NCI-H2029 treated with DMSO at 0.1 percent for 48 hours (cell line): ENCODE measurements at regions not wholly inside any gene's neighbourhood (a gene's known extent, or its start where the extent isn't known, plus 50 kb on each side); places are given as distances from the start of the nearest gene placed in this dataset.

Experiments used
- DNase-seq: peaks from one replicate; lab custom pipeline; 2025; lab: John Stamatoyannopoulos, UW

DNA sequence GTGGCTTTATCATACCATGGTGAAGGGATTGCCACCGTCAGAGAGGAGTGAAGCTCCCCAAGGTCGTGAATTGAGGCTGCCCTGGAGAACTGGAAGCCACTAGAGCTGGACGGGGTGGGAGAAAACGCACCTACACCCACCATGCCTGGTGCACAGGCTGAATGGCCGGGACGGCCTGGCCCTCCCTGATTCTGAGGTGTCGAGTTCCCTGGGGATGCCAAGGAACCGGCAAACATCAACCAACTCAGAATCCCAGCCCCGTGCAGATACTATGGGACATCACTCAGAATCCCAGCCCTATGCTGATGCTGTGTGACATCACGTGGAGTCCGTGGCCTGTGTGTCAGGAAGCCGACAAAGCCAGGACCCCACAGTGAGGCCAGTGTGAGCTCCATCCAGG lies 650.0 kb downstream of the BRD1 start:
- DNase-seq: no peak

DNA sequence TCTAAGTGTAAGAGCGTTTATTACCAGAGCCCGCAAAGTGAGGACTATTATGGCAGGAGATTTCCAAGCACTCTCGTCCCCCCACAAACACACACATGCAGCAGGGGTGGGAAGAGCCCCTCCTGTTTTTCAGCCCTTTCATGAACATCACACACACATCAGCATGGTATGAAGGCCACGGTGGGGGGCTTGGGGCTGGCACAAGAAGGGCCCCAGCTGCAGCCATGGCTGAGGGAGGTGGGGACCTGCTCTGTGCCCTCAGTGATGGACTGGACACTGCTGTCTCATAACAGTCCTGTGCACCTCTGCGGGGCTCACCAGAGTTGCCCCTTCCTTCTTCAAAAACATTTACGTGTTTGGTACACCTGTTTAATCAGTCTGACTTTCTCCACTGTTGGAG lies 650.7 kb downstream of the BRD1 start:
- no peak for DNase-seq

DNA sequence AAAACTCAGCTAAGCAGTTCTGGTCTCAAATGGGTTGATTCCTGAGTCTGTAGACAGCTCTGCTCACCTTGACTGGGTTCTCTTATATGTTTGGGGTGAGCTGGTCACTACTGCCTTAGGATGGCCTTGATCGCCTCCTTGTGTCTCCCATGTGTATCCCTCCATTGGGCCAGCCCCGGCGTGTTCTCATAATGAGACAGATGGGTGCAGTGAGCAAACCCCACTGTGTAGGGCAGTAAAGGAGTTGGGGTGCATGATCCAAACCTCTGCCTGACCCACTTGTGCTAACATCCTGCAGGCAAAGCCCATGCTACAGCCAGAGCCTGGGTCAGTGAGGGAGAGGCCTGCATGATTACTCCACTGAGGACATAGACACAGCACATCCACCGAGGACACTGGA lies 657.6 kb downstream of the BRD1 start:
- no peak for DNase-seq

DNA sequence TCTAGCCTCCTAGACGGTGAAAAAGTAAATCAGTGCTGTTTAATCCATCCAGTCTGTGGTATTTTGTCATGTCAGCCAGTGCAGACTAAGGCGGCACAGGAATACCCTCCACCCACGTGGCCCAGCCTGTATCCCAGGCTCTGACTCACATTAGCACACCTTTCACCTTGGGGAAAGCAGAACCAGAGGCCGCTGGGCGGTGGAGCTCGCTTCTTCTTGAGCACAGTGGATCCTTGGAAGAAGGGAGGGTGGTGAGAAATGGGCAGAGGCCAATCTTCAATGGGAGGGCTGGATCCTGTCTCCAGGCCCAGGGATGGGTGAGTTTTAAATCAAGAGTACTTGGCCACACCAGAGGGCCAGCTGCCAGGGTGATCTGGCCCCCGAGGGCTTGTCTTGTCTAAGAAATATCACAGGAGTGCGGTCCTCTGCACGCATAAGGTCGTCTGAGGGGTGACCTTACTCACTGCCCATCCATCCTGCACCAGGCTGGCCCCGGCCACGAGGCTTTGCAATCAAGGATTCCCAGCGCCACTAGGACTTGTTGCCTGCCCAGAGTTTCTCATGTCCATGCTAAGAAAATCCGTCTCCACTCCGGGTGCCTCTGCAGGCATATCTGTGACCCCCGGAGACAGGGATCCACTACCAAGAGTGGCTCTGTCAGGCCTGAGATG lies 658.5 kb downstream of the BRD1 start:
- no peak for DNase-seq

DNA sequence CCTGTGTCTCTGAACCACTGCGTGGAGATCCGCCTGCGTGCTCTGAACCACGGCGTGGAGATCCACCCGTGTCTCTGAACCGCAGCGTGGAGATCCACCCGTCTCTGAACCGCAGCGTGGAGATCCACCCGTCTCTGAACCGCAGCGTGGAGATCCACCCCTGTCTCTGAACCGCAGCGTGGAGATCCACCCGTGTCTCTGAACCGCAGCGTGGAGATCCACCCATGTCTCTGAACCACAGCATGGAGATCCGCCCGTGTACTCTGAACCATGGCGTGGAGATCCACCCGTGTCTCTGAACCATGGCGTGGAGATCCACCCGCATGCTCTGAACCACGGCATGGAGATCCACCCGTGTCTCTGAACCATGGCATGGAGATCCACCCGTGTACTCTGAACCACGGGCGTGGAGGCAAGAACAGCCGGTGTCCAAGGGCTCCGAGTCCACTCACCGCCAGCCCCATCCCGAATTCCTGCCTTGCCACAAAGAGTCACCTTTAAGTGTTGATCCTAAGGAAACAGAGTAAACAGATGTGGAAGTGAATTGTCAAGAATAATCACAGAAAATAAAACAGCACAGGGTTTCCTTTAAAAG lies 659.4 kb downstream of the BRD1 start:
- DNase-seq: no peak

DNA sequence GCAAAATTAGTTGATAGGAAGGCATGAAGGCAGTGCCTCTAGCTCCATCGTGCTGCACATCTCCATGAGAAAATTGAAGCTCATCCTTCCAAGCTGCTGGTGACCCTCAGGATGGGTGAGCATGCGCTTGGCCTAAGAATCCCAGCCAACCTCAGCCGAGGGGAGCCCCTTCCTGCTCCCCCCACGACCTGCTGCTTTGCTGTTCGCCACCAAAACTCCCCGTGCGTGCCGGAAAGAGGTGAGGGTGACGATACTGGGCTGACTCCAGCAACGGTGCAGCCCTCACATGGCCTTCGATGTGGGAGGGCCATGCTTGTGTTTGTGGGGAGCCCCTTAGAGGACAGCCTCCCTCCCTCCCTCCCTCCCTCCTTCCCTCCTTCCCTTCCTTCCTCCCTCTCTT lies 660.9 kb downstream of the BRD1 start:
- no peak for DNase-seq

DNA sequence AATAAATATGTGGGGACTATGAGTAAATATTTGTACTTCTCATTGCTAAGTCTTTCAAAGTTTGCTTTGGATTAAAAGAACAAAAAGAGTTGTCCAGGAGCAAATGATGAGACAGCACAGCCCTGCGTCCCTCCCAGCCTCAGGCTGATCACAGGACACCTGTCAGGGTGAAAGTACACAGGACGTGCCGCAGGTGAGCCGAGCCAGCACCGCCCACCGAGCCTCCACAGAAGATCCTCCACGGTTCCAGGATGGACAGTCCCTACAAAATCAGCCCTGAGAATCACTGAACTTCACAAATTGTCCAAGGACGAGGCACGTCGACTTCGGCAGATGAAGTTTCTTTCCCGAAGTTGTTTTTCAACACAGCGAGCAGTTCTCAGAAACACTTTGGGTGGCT lies 661.5 kb downstream of the BRD1 start:
- DNase-seq: no peak

DNA sequence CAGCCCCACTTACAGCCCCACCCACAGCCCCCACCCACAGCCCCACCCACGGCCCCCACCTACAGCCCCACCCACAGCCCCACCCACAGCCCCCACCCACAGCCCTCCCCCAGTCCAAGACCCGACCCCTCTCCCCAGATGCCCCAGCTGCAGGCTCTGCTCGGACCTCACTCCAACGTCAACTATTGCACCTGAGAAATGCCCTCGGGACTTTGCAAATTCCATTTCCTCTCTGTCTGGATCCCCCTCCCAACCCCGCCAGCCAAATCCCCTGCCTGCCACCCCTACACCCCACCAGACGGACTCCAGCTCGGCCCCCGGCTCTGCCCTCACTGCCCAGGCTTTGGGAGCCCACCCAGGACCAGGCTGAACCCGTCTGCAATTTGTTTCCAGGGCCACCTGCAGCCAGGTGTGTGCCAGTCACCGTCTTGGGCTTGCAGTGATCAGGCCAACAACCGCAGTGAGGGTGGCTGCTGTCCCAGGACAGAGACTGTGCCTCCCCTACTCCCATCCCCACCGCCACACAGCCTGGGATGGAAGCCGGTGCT lies 662.8 kb downstream of the BRD1 start:
- DNase-seq: no peak

DNA sequence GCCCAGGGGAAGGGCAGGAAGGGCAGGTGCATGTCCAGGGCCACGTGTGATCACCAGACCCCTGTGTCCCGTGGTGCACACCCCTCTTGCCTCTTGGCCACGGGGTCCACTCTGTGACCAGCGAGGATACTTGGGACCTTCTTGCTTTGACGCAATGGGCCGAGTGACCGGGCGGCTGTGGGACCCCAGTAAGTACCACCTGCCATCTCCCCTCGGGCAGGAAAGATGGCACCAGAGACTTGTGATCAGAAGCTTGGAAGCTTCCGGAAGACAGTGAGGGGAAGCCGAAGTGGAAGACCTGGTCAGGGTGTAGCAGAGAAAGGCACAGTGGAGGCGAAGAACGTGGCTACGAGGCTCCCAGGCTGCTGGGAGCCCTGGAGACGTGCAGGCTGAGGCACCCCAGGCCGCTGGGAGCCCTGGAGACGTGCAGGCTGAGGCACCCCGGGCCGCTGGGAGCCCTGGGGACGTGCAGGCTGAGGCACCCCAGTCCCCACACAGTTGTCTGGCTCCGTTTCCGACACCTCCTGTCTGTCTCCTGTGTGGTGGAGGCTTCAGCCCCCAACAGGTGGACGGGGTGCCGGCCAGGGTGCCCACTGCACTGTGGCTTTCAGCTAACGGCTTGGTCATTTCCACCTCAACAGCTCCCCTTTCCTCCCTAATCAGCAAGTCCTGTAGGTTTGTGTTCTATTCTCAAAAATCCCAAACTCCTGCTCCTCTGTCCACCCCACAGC lies 663.5 kb downstream of the BRD1 start:
- no peak for DNase-seq

DNA sequence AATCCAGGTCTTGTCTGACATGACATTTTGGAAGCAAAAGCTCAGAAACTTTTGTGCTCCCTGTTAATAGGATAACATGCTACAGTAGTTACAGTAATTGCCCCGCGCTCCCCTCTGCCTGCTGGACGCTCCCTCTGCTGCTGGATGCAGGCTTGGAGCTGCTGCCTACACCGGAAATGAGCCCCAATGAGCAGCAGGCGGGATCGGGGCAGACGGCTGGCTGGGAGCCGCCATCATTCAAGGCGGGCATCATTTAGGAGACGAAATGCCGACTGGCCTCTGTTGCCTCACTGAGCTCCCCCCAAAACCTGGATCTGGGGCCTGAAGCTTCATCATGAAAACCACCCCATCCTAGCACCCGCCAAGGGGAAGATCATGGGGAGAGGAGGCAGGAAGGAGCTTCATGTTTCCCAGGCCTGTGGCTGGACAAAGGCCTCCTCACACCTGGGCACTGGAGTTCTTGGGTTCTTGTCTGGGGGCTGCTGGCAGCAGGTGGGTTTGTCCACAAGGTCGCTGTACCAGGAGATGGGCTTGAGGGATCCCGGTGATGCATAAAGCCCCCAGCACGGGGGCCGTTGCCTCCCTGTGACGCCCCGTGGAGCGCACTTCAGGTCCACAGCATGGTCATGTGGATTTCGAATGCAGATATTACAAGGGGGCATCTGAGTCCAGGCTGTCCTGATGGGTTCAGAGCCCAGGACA lies 664.3 kb downstream of the BRD1 start:
- no peak for DNase-seq

DNA sequence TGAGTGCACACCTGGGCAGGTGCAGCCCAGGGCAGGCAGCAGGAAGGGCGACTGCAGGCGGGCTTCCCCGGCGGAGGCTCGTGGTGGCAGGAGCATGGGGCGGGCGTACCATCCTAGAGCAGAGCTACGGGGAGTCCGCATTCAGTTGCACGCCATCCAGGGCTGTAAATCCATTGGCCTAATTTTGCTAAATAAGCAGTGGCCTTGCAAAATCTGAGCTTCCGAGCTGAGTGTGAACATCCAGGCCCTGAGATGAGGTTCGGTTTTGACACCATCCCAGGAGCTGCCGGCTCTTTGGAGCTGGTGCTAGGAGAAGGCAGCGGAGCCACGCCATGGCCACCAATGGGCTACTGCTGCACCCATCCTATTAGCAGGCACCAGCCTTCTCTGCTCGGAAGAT lies 664.8 kb downstream of the BRD1 start:
- DNase-seq: no peak

DNA sequence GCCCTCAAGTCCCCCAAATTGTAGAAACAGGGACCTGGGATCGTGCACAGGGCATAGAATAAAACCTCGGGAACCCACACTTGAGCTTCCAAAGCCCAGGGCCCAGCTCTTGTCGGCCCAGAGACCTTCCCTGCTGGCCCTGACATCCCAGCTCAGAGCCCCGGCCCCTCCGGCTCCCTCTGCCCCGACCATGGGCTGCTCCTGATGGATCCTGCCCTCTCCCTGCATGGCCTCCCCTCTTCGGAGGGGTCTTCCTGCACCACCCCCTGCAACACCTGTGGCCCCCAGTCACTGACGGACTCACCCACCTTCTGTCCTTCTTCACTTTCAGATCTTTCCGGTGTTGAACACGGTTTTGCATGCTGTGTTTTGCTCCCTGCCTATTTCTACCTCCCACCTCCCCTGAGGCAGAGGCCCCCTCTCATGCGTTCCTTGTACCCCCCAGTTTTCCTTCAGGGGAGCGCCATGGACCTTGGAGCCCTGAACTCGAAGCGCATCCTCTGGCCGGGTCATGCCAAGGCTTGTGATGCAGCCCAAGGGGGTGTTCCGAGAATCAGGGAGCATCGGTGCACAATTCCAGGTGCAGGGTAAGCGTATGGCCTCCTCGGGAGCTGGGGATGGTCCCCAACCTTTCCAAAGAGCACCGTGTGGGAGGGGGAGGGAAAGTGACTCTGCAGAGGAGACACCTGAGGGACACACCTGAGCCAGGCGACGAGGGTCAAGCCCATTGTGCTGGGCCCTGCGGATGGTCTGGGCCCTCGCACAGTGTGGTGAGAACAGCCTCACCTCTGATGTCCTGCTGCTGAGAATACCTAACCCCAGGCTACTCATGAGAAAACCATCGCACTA lies 666.4 kb downstream of the BRD1 start:
- DNase-seq: no peak

DNA sequence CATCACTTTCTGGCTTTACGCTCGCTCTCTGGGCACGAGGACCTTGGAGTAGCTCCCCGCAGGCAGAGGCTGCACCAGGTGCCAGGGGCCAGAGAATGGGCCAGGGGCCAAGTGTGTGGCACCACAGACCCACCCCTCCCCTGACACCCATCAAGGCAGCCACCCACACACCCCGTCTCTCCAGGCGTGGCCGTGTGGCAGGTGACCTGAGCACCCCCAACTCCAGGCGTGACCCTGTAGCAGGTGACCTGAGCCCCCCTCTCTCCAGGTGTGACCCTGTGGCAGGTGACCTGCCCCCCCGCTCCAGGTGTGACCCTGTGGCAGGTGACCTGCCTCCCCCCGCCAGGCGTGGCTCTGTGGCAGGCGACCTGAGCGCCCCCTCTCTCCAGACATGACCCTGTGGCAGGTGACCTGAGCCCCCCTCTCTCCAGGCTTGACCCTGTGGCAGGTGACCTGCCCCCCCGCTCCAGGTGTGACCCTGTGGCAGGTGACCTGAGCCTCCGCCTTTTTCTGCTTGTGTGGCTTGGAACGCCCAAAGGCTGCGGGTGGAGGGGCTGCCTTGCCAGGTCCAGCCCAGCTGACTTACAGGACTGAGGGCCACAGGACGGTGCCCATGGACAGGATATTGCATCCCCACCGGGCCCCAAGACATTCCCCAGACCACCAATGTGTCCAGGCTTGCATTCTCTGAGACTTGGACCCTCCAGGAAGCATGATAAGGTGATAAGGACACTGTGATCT lies 667.2 kb downstream of the BRD1 start:
- DNase-seq: no peak

DNA sequence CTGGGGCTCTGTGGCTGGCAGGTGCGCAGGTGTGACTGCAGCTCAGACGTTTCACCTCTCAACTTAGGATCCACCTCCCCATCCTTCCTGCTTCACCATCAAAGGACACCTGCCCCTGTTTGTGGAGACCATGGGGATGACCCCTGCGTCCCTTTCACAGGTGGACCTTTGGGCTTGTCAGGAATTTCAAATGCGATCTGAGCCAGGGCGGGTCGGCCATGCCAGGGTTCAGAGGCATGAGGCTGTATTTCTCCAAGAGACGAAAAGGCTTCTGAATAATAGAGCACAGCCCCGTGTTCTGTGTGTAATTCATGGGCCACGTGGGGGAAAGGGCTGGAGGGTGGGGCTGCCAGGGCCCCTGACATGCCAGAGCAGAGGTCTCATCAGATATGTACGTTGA lies 668.0 kb downstream of the BRD1 start:
- DNase-seq: no peak

DNA sequence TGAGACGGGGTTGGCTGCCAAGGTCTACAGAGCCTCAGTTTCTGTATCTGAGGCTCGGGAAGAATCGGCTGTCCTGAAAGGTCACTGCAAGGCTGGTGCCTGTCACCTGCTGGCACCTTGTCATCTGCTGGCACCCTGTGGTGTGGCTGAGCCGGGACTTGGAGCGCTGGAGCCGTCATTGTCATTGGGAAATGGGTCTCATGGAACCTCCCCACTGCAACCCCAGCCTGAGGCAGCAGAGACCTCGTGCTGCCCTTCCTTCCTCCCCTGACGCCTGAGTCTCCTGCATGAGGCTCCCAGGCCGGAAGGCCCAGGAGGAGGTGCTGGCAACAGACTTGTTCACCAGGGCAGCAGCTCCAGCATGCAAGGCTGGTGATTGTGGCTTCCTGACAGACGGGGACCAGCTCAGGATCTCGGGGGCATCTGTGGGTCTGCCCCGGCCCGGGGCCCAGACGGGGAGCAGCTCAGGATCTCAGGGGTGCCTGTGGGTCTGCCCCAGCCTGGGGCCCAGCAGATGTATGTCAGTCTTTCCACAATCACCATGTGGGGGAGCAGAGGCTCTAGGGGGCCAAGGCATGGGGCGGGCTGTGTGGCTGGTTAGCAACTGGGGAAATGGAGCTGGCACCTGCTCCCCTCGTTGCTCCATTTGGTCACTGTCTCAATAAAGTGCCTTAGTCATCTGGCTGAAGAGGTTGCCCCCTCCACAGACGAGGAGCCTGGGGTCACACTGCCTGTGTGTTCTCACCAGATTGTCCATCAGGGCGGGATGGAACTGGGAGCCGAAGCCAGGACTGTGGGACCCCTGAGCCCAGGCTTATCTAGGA lies 668.7 kb downstream of the BRD1 start:
- DNase-seq: no peak

DNA sequence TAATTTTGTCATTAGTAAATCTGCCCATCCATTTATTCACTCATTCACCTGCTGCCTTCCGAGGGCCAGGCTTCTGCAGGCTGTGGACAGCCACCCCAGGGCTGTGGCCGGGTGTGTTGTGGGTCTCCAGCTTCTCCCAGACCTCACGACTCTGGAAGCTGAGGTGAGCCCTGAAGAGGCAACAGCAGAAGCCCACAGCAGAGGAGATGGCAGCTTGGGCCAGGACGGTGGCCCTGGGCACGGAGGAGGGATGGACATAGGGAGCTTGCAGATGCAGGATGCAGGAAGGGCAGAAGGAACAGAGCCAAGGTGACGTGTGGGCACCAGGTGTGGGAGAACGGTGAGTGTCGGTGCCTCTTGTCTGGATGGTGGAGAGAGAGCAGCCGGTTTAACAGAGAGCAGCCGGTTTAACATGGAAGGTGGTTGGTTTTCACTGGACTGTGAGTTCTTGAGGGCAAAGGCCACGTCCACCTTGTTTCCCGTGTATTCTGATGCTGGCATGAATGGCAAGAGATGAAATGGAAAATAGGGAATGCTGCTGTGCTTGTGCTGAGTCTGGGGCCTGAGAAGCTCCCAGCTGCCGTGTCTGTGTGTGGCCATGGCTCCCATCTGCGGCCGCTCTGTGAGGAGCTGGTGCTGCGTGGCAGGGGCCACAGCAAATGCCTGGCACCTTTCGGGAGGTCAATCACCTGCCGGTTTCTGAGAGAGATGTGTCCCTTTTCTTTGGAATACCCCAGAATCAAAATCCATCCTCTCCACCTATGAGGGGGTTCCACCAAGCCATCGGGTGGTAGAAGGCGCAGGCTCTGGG lies 669.9 kb downstream of the BRD1 start:
- DNase-seq: peak; percentile 26

DNA sequence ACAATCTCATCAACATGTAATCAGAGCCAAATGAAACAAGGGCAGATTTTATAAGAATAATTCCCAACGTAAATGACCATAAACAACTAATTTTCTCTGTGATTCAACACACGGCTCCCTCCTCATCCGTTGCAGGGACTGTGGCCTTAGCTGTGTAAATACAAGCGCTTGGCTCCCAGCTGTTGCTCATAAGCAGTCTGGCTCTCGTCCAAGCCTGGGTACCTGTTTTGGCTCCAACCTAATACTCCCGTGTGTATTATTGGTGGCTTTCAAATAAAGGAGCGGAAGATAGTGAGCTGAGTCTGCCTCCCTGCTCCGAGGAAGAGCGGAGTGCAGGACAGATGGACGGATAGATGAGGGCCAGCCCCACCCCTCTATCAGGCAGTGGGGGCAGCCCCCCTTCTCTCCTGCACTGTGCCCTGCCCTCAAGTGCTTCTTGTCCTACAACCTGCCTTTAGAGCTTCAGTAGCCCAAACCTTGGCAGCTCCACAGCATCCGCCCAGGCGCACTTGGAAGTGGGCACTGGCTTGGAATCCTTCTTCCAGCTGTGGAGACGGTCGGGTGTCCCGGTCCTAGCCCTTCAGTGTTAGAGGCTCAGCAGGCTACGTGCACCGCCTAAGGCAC lies 670.9 kb downstream of the BRD1 start:
- peak; percentile 60 for DNase-seq

DNA sequence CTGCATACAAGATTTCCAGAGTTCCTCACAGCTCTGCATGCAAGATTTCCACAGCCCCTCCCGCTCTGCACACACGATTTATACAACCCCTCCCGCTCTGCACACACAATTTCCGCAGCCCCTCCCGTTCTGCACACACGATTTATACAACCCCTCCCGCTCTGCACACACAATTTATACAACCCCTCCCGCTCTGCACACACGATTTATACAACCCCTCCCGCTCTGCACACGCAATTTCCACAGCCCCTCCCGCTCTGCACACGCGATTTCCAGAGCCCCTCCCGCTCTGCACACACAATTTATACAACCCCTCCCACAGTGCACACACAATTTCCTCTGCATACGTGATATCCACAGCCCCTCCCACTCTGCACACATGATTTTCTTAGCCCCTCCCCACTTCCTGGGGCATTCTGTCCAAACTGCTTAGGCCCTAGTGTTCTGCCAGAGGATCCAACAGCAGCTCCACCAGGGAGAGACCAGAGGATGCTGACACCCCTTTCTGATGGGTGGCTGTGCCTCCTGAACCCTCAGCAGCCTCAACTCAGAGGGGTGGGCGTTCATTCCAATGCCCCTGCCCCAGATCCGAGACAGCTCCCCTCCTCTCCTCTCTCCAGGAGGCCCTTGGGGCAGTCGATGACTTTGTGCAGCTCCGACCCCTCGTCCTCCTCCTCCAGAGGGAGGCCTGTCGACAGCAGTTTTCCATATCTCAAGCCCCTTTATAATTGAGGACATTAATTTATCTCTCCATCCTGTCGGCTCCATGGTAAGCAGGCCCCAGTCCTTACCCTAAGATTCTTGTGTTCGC lies 671.7 kb downstream of the BRD1 start:
- no peak for DNase-seq
